Thyroid gland (tissue), 4 donors: ENCODE measurements at regions not wholly inside any gene's neighbourhood (a gene's known extent, or its start where the extent isn't known, plus 50 kb on each side); places are given as distances from the start of the nearest gene placed in this dataset.

Experiments used
- POLR2A ChIP-seq, 2 donors: fragments of 450-650 bp; IDR thresholded peaks; one replicate each; pipeline ENCODE4 v1.6.1; 2017; ENCODE audit warnings: antibody characterized with exemption in 2 of 2, mild to moderate bottlenecking in 2 of 2, moderate library complexity in 1 of 2
- TF ChIP-seq, protein P1 (sequence below), 6 experiments: fragments of 200-600 bp in 3 of 6; fragments of 450-650 bp in 3 of 6; sonication (generic) in 3 of 6; IDR thresholded peaks; one replicate each; pipeline ENCODE4 v1.5.1; 2016 to 2019; ENCODE audit warnings: antibody characterized with exemption in 6 of 6, mild to moderate bottlenecking in 2 of 6, inconsistent platforms in 1 of 6, moderate library complexity in 1 of 6

- TF ChIP-seq, protein P1, sequence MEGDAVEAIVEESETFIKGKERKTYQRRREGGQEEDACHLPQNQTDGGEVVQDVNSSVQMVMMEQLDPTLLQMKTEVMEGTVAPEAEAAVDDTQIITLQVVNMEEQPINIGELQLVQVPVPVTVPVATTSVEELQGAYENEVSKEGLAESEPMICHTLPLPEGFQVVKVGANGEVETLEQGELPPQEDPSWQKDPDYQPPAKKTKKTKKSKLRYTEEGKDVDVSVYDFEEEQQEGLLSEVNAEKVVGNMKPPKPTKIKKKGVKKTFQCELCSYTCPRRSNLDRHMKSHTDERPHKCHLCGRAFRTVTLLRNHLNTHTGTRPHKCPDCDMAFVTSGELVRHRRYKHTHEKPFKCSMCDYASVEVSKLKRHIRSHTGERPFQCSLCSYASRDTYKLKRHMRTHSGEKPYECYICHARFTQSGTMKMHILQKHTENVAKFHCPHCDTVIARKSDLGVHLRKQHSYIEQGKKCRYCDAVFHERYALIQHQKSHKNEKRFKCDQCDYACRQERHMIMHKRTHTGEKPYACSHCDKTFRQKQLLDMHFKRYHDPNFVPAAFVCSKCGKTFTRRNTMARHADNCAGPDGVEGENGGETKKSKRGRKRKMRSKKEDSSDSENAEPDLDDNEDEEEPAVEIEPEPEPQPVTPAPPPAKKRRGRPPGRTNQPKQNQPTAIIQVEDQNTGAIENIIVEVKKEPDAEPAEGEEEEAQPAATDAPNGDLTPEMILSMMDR (IDR thresholded peaks at IDR 0.05): no peak
- no peak for TF ChIP-seq POLR2A (IDR thresholded peaks at IDR 0.05)
These were observed 401.2 kb downstream of the SPRY2 start for GRCh38 chr13:79939689-79940088.
